MM.1S (cell line): ENCODE measurements at regions not wholly inside any gene's neighbourhood (a gene's known extent, or its start where the extent isn't known, plus 50 kb on each side); places are given as distances from the start of the nearest gene placed in this dataset.

ENCODE experiments used
- DNase-seq: peaks from one replicate; pipeline ENCODE4 v3.0.0-alpha.2; 2015
- H2AFZ ChIP-seq: fragments of 300-600 bp; sonication (generic); 2 replicates; pipeline ENCODE4 v1.6.0; 2016; ENCODE audit warnings: antibody characterized with exemption, low read length
- H3F3A ChIP-seq: fragments of 300-600 bp; sonication (generic); 2 replicates; pipeline ENCODE4 v1.6.1; 2016; ENCODE audit warnings: mild to moderate bottlenecking, antibody characterized with exemption, low read length, moderate library complexity, mixed read lengths; ENCODE audit not compliant: insufficient read depth
- H3K27ac ChIP-seq: fragments of 300-600 bp; sonication (generic); 2 replicates; pipeline ENCODE4 v1.5.1; 2016; ENCODE audit warnings: mild to moderate bottlenecking, low read length
- H3K27me3 ChIP-seq: fragments of 300-600 bp; sonication (generic); replicated peaks from 2 replicates; pipeline ENCODE4 v1.6.0; 2016; ENCODE audit warnings: low read length; ENCODE audit not compliant: insufficient read depth
- H3K36me3 ChIP-seq: fragments of 300-600 bp; sonication (generic); replicated peaks from 2 replicates; pipeline ENCODE4 v1.6.1; 2016; ENCODE audit warnings: mild to moderate bottlenecking, low read length, mixed read lengths; ENCODE audit not compliant: insufficient read depth
- H3K4me1 ChIP-seq: fragments of 300-600 bp; sonication (generic); 2 replicates; pipeline ENCODE4 v1.6.1; 2016; ENCODE audit warnings: low read length, mixed read lengths
- H3K4me2 ChIP-seq: fragments of 300-600 bp; sonication (generic); 2 replicates; pipeline ENCODE4 v1.6.0; 2016; ENCODE audit warnings: low read depth, low read length
- H3K4me3 ChIP-seq: fragments of 300-600 bp; sonication (generic); 2 replicates; pipeline ENCODE4 v1.5.1; 2016; ENCODE audit warnings: low read length, mixed read lengths
- H3K79me2 ChIP-seq: fragments of 300-600 bp; sonication (generic); 2 replicates; pipeline ENCODE4 v1.6.1; 2016; ENCODE audit warnings: mixed run types, low read length, mixed read lengths
- H3K9ac ChIP-seq: fragments of 300-600 bp; sonication (generic); 2 replicates; pipeline ENCODE4 v1.6.1; 2016; ENCODE audit warnings: low read length, mixed read lengths
- H3K9me2 ChIP-seq: fragments of 300-600 bp; sonication (generic); replicated peaks from 2 replicates; pipeline ENCODE4 v1.6.1; 2016; ENCODE audit warnings: mild to moderate bottlenecking, low read length, mixed read lengths; ENCODE audit not compliant: insufficient read depth
- H3K9me3 ChIP-seq: fragments of 300-600 bp; sonication (generic); replicated peaks from 2 replicates; pipeline ENCODE4 v1.6.1; 2016; ENCODE audit warnings: mild to moderate bottlenecking, low read length, mixed read lengths; ENCODE audit not compliant: insufficient read depth
- H4K20me1 ChIP-seq: fragments of 300-600 bp; sonication (generic); 2 replicates; pipeline ENCODE4 v1.6.1; 2016; ENCODE audit warnings: mild to moderate bottlenecking, low read length, moderate library complexity, mixed read lengths; ENCODE audit not compliant: insufficient read depth
- EZH2 ChIP-seq: fragments of 300-600 bp; sonication (generic); optimal IDR thresholded peaks from 2 replicates; pipeline ENCODE3; 2017; ENCODE audit warnings: low read depth, mild to moderate bottlenecking, antibody characterized with exemption, low read length, mixed read lengths
- EZH2phosphoT487 ChIP-seq: fragments of 300-600 bp; sonication (generic); IDR thresholded peaks from 2 replicates; pipeline ENCODE4 v1.6.1; 2018; ENCODE audit warnings: antibody characterized with exemption, low read length
- TF ChIP-seq, protein P1 (sequence below): fragments of 300-600 bp; sonication (generic); IDR thresholded peaks from 2 replicates; pipeline ENCODE4 v1.5.1; 2016; ENCODE audit warnings: antibody characterized with exemption, low read length, mixed read lengths

DNA sequence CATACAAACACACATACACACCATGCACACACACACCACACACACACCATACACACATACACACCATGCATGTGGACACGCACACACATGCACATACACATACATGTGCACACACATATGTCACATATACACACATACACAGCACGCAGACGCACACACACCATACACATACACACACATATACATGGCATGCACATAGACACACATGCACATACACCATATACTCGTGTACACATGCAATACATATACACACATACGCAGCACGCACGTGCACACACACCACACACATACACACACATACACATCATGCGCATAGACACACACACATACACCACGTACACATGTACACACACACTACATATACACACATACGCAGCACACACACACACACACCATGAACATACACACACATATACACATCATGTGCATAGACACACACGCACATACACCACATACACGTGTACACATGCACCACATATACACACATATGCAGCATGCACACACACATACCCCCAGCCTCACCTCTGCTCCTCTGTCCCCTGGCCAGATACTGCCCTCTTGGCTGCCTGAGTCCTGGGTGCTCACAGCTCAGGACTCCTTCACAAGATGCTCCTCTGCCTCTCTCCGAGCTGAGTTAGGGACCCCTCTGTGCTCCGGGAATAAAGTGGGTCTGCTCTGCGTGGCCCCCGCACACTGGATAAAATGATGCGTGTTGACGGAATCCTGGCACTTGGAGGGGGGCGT is 70.9 kb upstream of the ARHGEF7 start:
- H3K4me2 ChIP-seq = no peak overlapping the region

DNA sequence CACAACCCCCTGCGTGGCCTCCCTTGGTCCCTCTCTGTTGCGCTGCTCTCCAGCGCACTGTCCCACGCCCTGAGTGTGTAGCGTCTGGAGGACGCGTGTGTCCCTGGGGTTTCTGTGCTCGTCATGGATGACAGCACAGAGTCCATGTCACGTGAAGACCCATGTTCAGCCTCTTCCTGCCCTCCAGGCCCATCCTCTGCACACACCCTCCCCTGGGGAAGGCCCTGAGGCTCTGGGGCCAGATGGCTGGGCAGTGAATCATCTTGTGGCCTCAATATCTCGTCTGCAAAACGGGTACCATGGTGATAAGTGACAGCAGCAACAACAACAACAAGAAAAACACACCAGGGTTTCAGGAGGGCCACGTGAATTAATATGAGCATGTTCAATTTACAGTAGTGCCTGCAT is 71.5 kb upstream of the ARHGEF7 start:
- Histone ChIP-seq H3K9me3 (no peaks in the 10 kb centered on the region), H3K4me2 (no peak overlapping the region), H3K4me3 (no peak overlapping the region), H3K27me3 (no peaks in the 10 kb centered on the region), H3K36me3 (no peaks in the 10 kb centered on the region), H3F3A (no peaks in the 10 kb centered on the region), H2AFZ (no peak overlapping the region), H3K9ac (no peak overlapping the region), H3K79me2 (no peaks in the 10 kb centered on the region), H3K9me2 (no peaks in the 10 kb centered on the region), H3K4me1 (peaks cover 14% of the 10 kb centered on the region), H4K20me1 (no peaks in the 10 kb centered on the region), H3K27ac (no peak overlapping the region)
- TF ChIP-seq EZH2phosphoT487 = no peak
- TF ChIP-seq, protein P1, sequence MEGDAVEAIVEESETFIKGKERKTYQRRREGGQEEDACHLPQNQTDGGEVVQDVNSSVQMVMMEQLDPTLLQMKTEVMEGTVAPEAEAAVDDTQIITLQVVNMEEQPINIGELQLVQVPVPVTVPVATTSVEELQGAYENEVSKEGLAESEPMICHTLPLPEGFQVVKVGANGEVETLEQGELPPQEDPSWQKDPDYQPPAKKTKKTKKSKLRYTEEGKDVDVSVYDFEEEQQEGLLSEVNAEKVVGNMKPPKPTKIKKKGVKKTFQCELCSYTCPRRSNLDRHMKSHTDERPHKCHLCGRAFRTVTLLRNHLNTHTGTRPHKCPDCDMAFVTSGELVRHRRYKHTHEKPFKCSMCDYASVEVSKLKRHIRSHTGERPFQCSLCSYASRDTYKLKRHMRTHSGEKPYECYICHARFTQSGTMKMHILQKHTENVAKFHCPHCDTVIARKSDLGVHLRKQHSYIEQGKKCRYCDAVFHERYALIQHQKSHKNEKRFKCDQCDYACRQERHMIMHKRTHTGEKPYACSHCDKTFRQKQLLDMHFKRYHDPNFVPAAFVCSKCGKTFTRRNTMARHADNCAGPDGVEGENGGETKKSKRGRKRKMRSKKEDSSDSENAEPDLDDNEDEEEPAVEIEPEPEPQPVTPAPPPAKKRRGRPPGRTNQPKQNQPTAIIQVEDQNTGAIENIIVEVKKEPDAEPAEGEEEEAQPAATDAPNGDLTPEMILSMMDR = no peak
- no peak for TF ChIP-seq EZH2
- DNase-seq = no peak

More for the DNA sequence above, 70.9 kb upstream of the ARHGEF7 start:
- H3K9me2 ChIP-seq = no peaks in the 10 kb centered on the region
- no peak for DNase-seq
- no peaks in the 10 kb centered on the region for H4K20me1 ChIP-seq
- no peaks in the 10 kb centered on the region for H3F3A ChIP-seq
- TF ChIP-seq EZH2phosphoT487 (no peak), EZH2 (no peak)
- TF ChIP-seq, protein P1 = no peak
- H3K9ac ChIP-seq = no peak overlapping the region
- no peaks in the 10 kb centered on the region for H3K79me2 ChIP-seq
- no peak overlapping the region for H3K4me3 ChIP-seq
- no peaks in the 10 kb centered on the region for H3K27me3 ChIP-seq
- H2AFZ ChIP-seq = no peak overlapping the region
- peaks cover 14% of the 10 kb centered on the region for H3K4me1 ChIP-seq
- H3K27ac ChIP-seq = no peak overlapping the region
- H3K9me3 ChIP-seq = no peaks in the 10 kb centered on the region
- H3K36me3 ChIP-seq = no peaks in the 10 kb centered on the region

DNA sequence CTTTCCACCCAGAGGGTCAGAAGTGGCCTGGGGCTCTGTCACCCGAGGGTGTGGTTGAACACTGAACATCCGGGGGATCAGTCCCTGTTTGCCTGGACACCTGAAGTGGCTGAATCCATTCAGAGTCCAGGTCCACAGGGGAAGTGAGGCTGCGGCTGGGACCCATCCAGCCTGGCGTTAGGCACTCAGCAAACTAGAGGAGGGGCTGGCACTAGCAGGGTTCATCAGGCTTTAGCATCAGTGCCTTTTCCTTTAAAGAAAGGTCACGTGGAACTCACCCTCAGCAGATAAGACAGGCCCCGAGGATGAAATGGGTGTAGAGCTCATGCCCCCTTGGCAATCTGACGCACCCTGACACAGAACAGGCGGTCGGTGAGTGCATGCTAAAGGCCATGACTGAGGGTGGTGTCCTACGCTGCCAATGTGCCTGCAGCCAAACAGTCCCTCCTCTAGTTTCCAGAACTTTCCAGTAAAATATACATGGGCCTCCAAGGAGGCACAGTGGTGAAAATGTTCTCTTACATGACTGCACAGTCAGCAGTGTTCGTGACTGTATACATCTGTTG is 72.4 kb upstream of the ARHGEF7 start:
- Histone ChIP-seq H2AFZ (no peak overlapping the region), H3K79me2 (no peaks in the 10 kb centered on the region), H3K4me1 (peaks cover 14% of the 10 kb centered on the region), H3K9me3 (no peaks in the 10 kb centered on the region), H3K4me2 (no peak overlapping the region), H3K9ac (no peak overlapping the region), H3K27me3 (no peaks in the 10 kb centered on the region), H3K27ac (no peak overlapping the region), H3K36me3 (no peaks in the 10 kb centered on the region), H3F3A (no peaks in the 10 kb centered on the region), H3K9me2 (no peaks in the 10 kb centered on the region), H3K4me3 (no peak overlapping the region), H4K20me1 (no peaks in the 10 kb centered on the region)
- no peak for DNase-seq
- TF ChIP-seq, protein P1 = no peak
- TF ChIP-seq EZH2phosphoT487 (no peak), EZH2 (no peak)
